HepG2 (cell line): ENCODE measurements at regions not wholly inside any gene's neighbourhood (a gene's known extent, or its start where the extent isn't known, plus 50 kb on each side); places are given as distances from the start of the nearest gene placed in this dataset.

ENCODE experiments used
- ATAC-seq: fragments of 200-7000 bp; cut with Tn5 transposase; 3 replicates; pipeline ENCODE4 v1.9.1; 2020; ENCODE audit warnings: mild to moderate bottlenecking, moderate library complexity
- BruUV-seq: library from RNA; stranded (reverse); fragments of 400-500 nt; replicated peaks from 2 replicates; lab custom pipeline; 2021; lab: Mats Ljungman, UMichigan
- CTCF ChIA-PET: fragments of 300-600 bp; formaldehyde crosslinking; extraction: SDS; loops from one replicate; lab custom pipeline; 2021; ENCODE audit warnings: low total read pairs, inconsistent platforms, low intra/inter-chr PET ratio; lab: Yijun Ruan, JAX
- POLR2A ChIA-PET: fragments of 350-600 bp; sonication (Branson Sonifier 250); formaldehyde crosslinking; loops from one replicate; lab custom pipeline; 2020; ENCODE audit warnings: antibody characterized with exemption, inconsistent platforms; lab: Yijun Ruan, JAX
- DNase-seq: peaks from one replicate; pipeline ENCODE4 v3.0.0-alpha.2; 2015; ENCODE audit warnings: low spot score
- FAIRE-seq: peaks from 3 replicates; lab custom pipeline; 2011; peaks lifted over from hg19 to GRCh38; lab: Jason Lieb, UNC
- H2AFZ ChIP-seq: one replicate; pipeline ENCODE4 v1.6.1; 2011; ENCODE audit warnings: low read length, inconsistent platforms
- H3K27ac ChIP-seq: fragments of 300-600 bp; 3 replicates; pipeline ENCODE4 v1.8.0; 2011; ENCODE audit warnings: mixed run types, mild to moderate bottlenecking, mixed read lengths, low read length, inconsistent platforms; ENCODE audit not compliant: insufficient read depth; ENCODE audit errors: extremely low read length
- H3K27me3 ChIP-seq, 2 experiments: fragments of 200-600 bp in 1 of 2; 2 replicates in 1 of 2; 3 replicates in 1 of 2; pipeline versions ENCODE4 v1.6.0 to v1.8.0; 2011; ENCODE audit warnings: low read length in 2 of 2, mild to moderate bottlenecking in 2 of 2, moderate library complexity in 2 of 2, inconsistent platforms in 1 of 2; ENCODE audit not compliant: insufficient read depth in 2 of 2, control insufficient read depth in 1 of 2
- H3K36me3 ChIP-seq, 2 experiments: fragments of 200-600 bp in 1 of 2; replicated peaks in 1 of 2; 2 replicates in 1 of 2; 3 replicates in 1 of 2; pipeline versions ENCODE4 v1.5.1 to v1.8.0; 2011; ENCODE audit warnings: low read length in 2 of 2, inconsistent platforms in 1 of 2; ENCODE audit not compliant: insufficient read depth in 2 of 2, control insufficient read depth in 1 of 2
- H3K4me1 ChIP-seq: 2 replicates; pipeline ENCODE4 v1.5.1; 2012; ENCODE audit warnings: low read length, inconsistent platforms; ENCODE audit not compliant: insufficient read depth
- H3K4me2 ChIP-seq: 2 replicates; pipeline ENCODE4 v1.6.0; 2011; ENCODE audit warnings: low read depth, low read length, inconsistent platforms
- H3K4me3 ChIP-seq, 3 experiments: fragments of 200-600 bp in 1 of 3; sonication (generic), shearing (Covaris generic) in 1 of 3; replicated peaks in 1 of 3; 2 replicates each; pipeline ENCODE4 v1.5.1; 2011 to 2016; ENCODE audit warnings: low read length in 3 of 3, inconsistent platforms in 2 of 3, low read depth in 2 of 3, mild to moderate bottlenecking in 2 of 3, control low read depth in 1 of 3, mixed read lengths in 1 of 3; ENCODE audit not compliant: insufficient read depth in 1 of 3
- H3K79me2 ChIP-seq: one replicate; pipeline ENCODE4 v1.6.1; 2011; ENCODE audit warnings: low read length, inconsistent platforms; ENCODE audit not compliant: insufficient read depth
- H3K9ac ChIP-seq: 2 replicates; pipeline ENCODE4 v1.6.0; 2011; ENCODE audit warnings: mild to moderate bottlenecking, low read depth, low read length, inconsistent platforms; ENCODE audit not compliant: insufficient read depth
- H3K9me3 ChIP-seq: 2 replicates; pipeline ENCODE4 v1.5.1; 2012; ENCODE audit warnings: mild to moderate bottlenecking, low read length
- H4K20me1 ChIP-seq: 2 replicates; pipeline ENCODE4 v1.6.0; 2011; ENCODE audit warnings: inconsistent platforms, mild to moderate bottlenecking, low read length, moderate library complexity; ENCODE audit not compliant: insufficient read depth
- BCL6 ChIP-seq: IDR thresholded peaks from 2 replicates; pipeline ENCODE4 v1.6.1; 2016; ENCODE audit warnings: missing genetic modification reagents, missing compliant biosample characterization
- CC2D1A ChIP-seq: sonication (generic); formaldehyde crosslinking; IDR thresholded peaks from 2 replicates; pipeline ENCODE4 v1.8.1; 2023; ENCODE audit warnings: mild to moderate bottlenecking, missing genetic modification reagents
- CEBPZ ChIP-seq: IDR thresholded peaks from 2 replicates; pipeline ENCODE4 v1.6.1; 2012; ENCODE audit warnings: low read length, improper control_type of control experiment
- ELF4 ChIP-seq: sonication (generic); formaldehyde crosslinking; IDR thresholded peaks from 2 replicates; pipeline ENCODE4 v1.5.0; 2020; ENCODE audit warnings: missing genetic modification reagents, mild to moderate bottlenecking, moderate library complexity, borderline replicate concordance
- FOXK1 ChIP-seq: sonication (generic); formaldehyde crosslinking; IDR thresholded peaks from 2 replicates; pipeline ENCODE4 v1.4.0; 2020; ENCODE audit warnings: low read depth, missing genetic modification reagents, borderline replicate concordance
- NFE2 ChIP-seq: sonication (generic); formaldehyde crosslinking; IDR thresholded peaks from 2 replicates; pipeline ENCODE4 v1.4.0; 2020; ENCODE audit warnings: missing genetic modification reagents
- NR2F6 ChIP-seq, 2 experiments: IDR thresholded peaks; 2 replicates each; pipeline ENCODE4 v1.6.1; 2016; ENCODE audit warnings: antibody characterized with exemption in 1 of 2, mild to moderate bottlenecking in 1 of 2
- REXO4 ChIP-seq: sonication (generic); formaldehyde crosslinking; IDR thresholded peaks from 2 replicates; pipeline ENCODE4 v1.8.0; 2022; ENCODE audit warnings: missing genetic modification reagents, mild to moderate bottlenecking, borderline replicate concordance
- SAFB2 ChIP-seq: sonication (generic); formaldehyde crosslinking; IDR thresholded peaks from 2 replicates; pipeline ENCODE4 v1.5.1; 2020; ENCODE audit warnings: missing genetic modification reagents, low read depth, mild to moderate bottlenecking, borderline replicate concordance
- SMYD3 ChIP-seq: sonication (generic); formaldehyde crosslinking; IDR thresholded peaks from 2 replicates; pipeline ENCODE4 v1.8.1; 2023; ENCODE audit warnings: mild to moderate bottlenecking, missing genetic modification reagents
- SNAI1 ChIP-seq: sonication (generic); formaldehyde crosslinking; IDR thresholded peaks from 2 replicates; pipeline ENCODE4 v1.5.0; 2020; ENCODE audit warnings: mild to moderate bottlenecking, missing genetic modification reagents, borderline replicate concordance
- TRIM22 ChIP-seq: fragments of 450-650 bp; IDR thresholded peaks from 2 replicates; pipeline ENCODE4 v1.6.1; 2017
- WGBS: methylation state at CpG from one replicate; pipeline ENCODE4 v1.1.6; 2017; ENCODE audit warnings: low lambda C conversion rate; 5-methylcytosine and 5-hydroxymethylcytosine counted together
- in situ Hi-C: cut with HindIII; loops from 2 replicates; pipeline ENCODE4 v1.10.0; 2017; ENCODE audit warnings: low pct_unique_long_range_greater_than_20kb; ENCODE audit not compliant: extremely low pct_ligation_motif_present
- intact Hi-C: fragments of 100-400 bp; cut with micrococcal nuclease; formaldehyde crosslinking; loops from one replicate; pipeline ENCODE4 v1.10.0; 2022; ENCODE audit not compliant: unreplicated experiment

GRCh38 chr6:26194329-26194701 lies 107.1 kb downstream of the HFE start:
- WGBS = 68% methylated on average over 3 of the region's 3 CpGs

GRCh38 chr6:26194816-26195375 lies 107.7 kb downstream of the HFE start:
- Histone ChIP-seq H3K9ac (peak overlapping the region; percentile 90), H3K79me2 (peaks cover 14% of the 10 kb centered on the region), H3K4me3 (peak overlapping the region; percentile 81 to 90 (median 87)), H3K27ac (peak overlapping the region; percentile 94), H3K4me1 (peaks cover 26% of the 10 kb centered on the region), H3K36me3 (no peaks in the 10 kb centered on the region), H3K9me3 (no peaks in the 10 kb centered on the region), H3K27me3 (no peaks in the 10 kb centered on the region; a peak in 1 of 5 replicates), H3K4me2 (peak overlapping the region; percentile 90), H4K20me1 (no peaks in the 10 kb centered on the region), H2AFZ (no peak overlapping the region)
- BruUV-seq = no TSS peak
- FAIRE-seq (no peak), ATAC-seq (no peak), DNase-seq (no peak)
- in situ Hi-C loops (loop anchor here (5.0 kb wide), 1 partner anchor 73 kb away; a partner anchor contains a TSS), intact Hi-C loops (loop anchor here (5.0 to 10.0 kb wide), 4 partner anchors 93 to 1700 kb away; a partner anchor contains a TSS)
- ChIA-PET POLR2A (interaction anchor here (0.7 to 7.9 kb wide), 15 partner anchors 10 to 1642 kb away, joined by 3 to 336 read pairs (median 7); a partner anchor contains a TSS), CTCF (no interaction called here)
- WGBS = 5% methylated on average over 8 of the region's 8 CpGs
- TF ChIP-seq ELF4 = 0 out of 2 replicates have a peak, but pooled peaks have one; percentile 10
- TF ChIP-seq CEBPZ = no peak
- 0 out of 2 replicates have a peak, but pooled peaks have one; percentile 39 for TF ChIP-seq SMYD3 (CRISPR knock-in tag)
- TF ChIP-seq NFE2 (CRISPR knock-in tag) = no peak
- TF ChIP-seq SNAI1 (CRISPR knock-in tag) = no peak
- no peak for TF ChIP-seq FOXK1 (CRISPR knock-in tag)
- no peak for TF ChIP-seq SAFB2 (CRISPR knock-in tag)
- 0 out of 2 replicates have a peak, but pooled peaks have one; percentile 7 for TF ChIP-seq NR2F6 (IDR thresholded peaks at IDR 0.05)
- no peak for TF ChIP-seq NR2F6 (CRISPR knock-in tag; IDR thresholded peaks at IDR 0.05)

More at GRCh38 chr6:26194329-26194701, 107.1 kb downstream of the HFE start:
- in situ Hi-C loops (no loop called here), intact Hi-C loops (loop anchor here (10.0 kb wide), 2 partner anchors 1640 to 1700 kb away; a partner anchor contains a TSS)
- H3K27me3 ChIP-seq = no peaks in the 10 kb centered on the region; a peak in 1 of 5 replicates
- H3K4me2 ChIP-seq = peak overlapping the region; percentile 90
- H3K36me3 ChIP-seq = no peaks in the 10 kb centered on the region
- BruUV-seq = no TSS peak
- no peak overlapping the region; the same call in 1 of the 2 replicates for H3K9ac ChIP-seq
- CTCF ChIA-PET = no interaction called here
- H3K9me3 ChIP-seq = no peaks in the 10 kb centered on the region
- DNase-seq = no peak
- no peak for TF ChIP-seq CC2D1A (CRISPR knock-in tag)
- TF ChIP-seq REXO4 (CRISPR knock-in tag) = no peak
- TF ChIP-seq TRIM22 = no peak
- 0 out of 2 replicates have a peak, but pooled peaks have one; percentile 53 for TF ChIP-seq BCL6 (CRISPR knock-in tag)
- H4K20me1 ChIP-seq = no peaks in the 10 kb centered on the region
- H3K79me2 ChIP-seq = peaks cover 14% of the 10 kb centered on the region
- POLR2A ChIA-PET = interaction anchor here (1.5 to 7.9 kb wide), 6 partner anchors 10 to 149 kb away, joined by 5 to 318 read pairs (median 60); a partner anchor contains a TSS
- no peak for ATAC-seq
- FAIRE-seq = no peak
- peaks cover 26% of the 10 kb centered on the region; the same call in 1 of the 2 replicates for H3K4me1 ChIP-seq
- H2AFZ ChIP-seq = no peak overlapping the region
- H3K27ac ChIP-seq = peak overlapping the region; percentile 94
- H3K4me3 ChIP-seq = peak overlapping the region in 1 of 3 experiments; percentile 87; a peak in 2 of 6 replicates
